Vagina (tissue), 2 donors: ENCODE measurements at regions not wholly inside any gene's neighbourhood (a gene's known extent, or its start where the extent isn't known, plus 50 kb on each side); places are given as distances from the start of the nearest gene placed in this dataset.

Source experiments
- POLR2A ChIP-seq, 2 donors: fragments of 450-650 bp; IDR thresholded peaks; one replicate each; pipeline ENCODE4 v1.6.1; 2017; ENCODE audit warnings: antibody characterized with exemption in 2 of 2, mild to moderate bottlenecking in 2 of 2, moderate library complexity in 2 of 2
- TF ChIP-seq, protein P1 (sequence below), 3 experiments: fragments of 450-650 bp in 2 of 3; fragments of 200-600 bp in 1 of 3; sonication (generic) in 1 of 3; IDR thresholded peaks; one replicate each; pipeline ENCODE4 v1.5.1; 2017 to 2019; ENCODE audit warnings: antibody characterized with exemption in 3 of 3, mild to moderate bottlenecking in 2 of 3, moderate library complexity in 2 of 3

GRCh38 chr12:124687917-124688316 is 120.5 kb upstream of the NCOR2 start:
- TF ChIP-seq, protein P1, sequence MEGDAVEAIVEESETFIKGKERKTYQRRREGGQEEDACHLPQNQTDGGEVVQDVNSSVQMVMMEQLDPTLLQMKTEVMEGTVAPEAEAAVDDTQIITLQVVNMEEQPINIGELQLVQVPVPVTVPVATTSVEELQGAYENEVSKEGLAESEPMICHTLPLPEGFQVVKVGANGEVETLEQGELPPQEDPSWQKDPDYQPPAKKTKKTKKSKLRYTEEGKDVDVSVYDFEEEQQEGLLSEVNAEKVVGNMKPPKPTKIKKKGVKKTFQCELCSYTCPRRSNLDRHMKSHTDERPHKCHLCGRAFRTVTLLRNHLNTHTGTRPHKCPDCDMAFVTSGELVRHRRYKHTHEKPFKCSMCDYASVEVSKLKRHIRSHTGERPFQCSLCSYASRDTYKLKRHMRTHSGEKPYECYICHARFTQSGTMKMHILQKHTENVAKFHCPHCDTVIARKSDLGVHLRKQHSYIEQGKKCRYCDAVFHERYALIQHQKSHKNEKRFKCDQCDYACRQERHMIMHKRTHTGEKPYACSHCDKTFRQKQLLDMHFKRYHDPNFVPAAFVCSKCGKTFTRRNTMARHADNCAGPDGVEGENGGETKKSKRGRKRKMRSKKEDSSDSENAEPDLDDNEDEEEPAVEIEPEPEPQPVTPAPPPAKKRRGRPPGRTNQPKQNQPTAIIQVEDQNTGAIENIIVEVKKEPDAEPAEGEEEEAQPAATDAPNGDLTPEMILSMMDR (IDR thresholded peaks at IDR 0.05) = no peak
- no peak for TF ChIP-seq POLR2A (IDR thresholded peaks at IDR 0.05)
